Activated CD4-positive, alpha-beta T cell treated with anti-CD3 and anti-CD28 coated beads, Interleukin-2, amount 50 U/mL, for 24 hours (primary cell): ENCODE measurements at regions not wholly inside any gene's neighbourhood (a gene's known extent, or its start where the extent isn't known, plus 50 kb on each side); places are given as distances from the start of the nearest gene placed in this dataset.

ENCODE experiments used
- DNase-seq, 2 donors: peaks; one replicate each; pipeline ENCODE4 v3.0.0-alpha.2; 2020; ENCODE audit warnings: low read depth in 1 of 2, low spot score in 1 of 2

GRCh38 chr4:37058826-37059225 is 185.7 kb upstream of the NWD2 start:
- no peak for DNase-seq

- no peak for DNase-seq
Observed at GRCh38 chr4:37066159-37066558, 178.4 kb upstream of the NWD2 start.

- no peak for DNase-seq
Observed at GRCh38 chr4:37068580-37068979, 176.0 kb upstream of the NWD2 start.

GRCh38 chr4:37070041-37070440 is 174.5 kb upstream of the NWD2 start:
- no peak for DNase-seq

- DNase-seq = no peak
Observed at GRCh38 chr4:37071576-37071975, 173.0 kb upstream of the NWD2 start.

- no peak for DNase-seq
Observed at GRCh38 chr4:37073226-37073840, 171.2 kb upstream of the NWD2 start.

GRCh38 chr4:37082912-37083311 is 161.6 kb upstream of the NWD2 start:
- DNase-seq = no peak

GRCh38 chr4:37095925-37096324 is 148.6 kb upstream of the NWD2 start:
- DNase-seq = no peak

- no peak for DNase-seq
Observed at GRCh38 chr4:37101182-37101581, 143.4 kb upstream of the NWD2 start.

GRCh38 chr4:37101686-37102085 is 142.9 kb upstream of the NWD2 start:
- DNase-seq = no peak

- DNase-seq = no peak
Observed at GRCh38 chr4:37109756-37110155, 134.8 kb upstream of the NWD2 start.

GRCh38 chr4:37124800-37125199 is 119.7 kb upstream of the NWD2 start:
- no peak for DNase-seq

- DNase-seq = no peak
Observed at GRCh38 chr4:37126051-37126450, 118.5 kb upstream of the NWD2 start.

GRCh38 chr4:37130465-37130864 is 114.1 kb upstream of the NWD2 start:
- no peak for DNase-seq

- DNase-seq = no peak
Observed at GRCh38 chr4:37132351-37132974, 112.1 kb upstream of the NWD2 start.

- DNase-seq = no peak
Observed at GRCh38 chr4:37132975-37133360, 111.6 kb upstream of the NWD2 start.

- no peak for DNase-seq
Observed at GRCh38 chr4:37138019-37138653, 106.4 kb upstream of the NWD2 start.

GRCh38 chr4:37138789-37139188 is 105.8 kb upstream of the NWD2 start:
- DNase-seq = no peak

- no peak for DNase-seq
Observed at GRCh38 chr4:37139987-37140386, 104.6 kb upstream of the NWD2 start.

- DNase-seq = no peak
Observed at GRCh38 chr4:37146260-37146659, 98.3 kb upstream of the NWD2 start.

- DNase-seq = no peak
Observed at GRCh38 chr4:37157476-37158167, 86.9 kb upstream of the NWD2 start.

GRCh38 chr4:37160653-37161052 is 83.9 kb upstream of the NWD2 start:
- no peak for DNase-seq
